H9 (cell line): ENCODE measurements at regions not wholly inside any gene's neighbourhood (a gene's known extent, or its start where the extent isn't known, plus 50 kb on each side); places are given as distances from the start of the nearest gene placed in this dataset.

Experiments used
- DNase-seq: peaks from one replicate; pipeline ENCODE4 v3.0.0-alpha.2; 2017
- H2AFZ ChIP-seq: one replicate; pipeline ENCODE4 v1.6.1; 2013; ENCODE audit warnings: mild to moderate bottlenecking, low read length, control low read depth, moderate library complexity
- H2AK5ac ChIP-seq: 2 replicates; pipeline ENCODE4 v1.6.1; 2013; ENCODE audit warnings: low read length, control low read depth, mixed read lengths; ENCODE audit not compliant: insufficient read length
- H2BK120ac ChIP-seq: one replicate; pipeline ENCODE4 v1.6.1; 2013; ENCODE audit warnings: low read depth, mild to moderate bottlenecking, low read length, control low read depth, inconsistent platforms; ENCODE audit not compliant: poor library complexity, severe bottlenecking
- H2BK12ac ChIP-seq: 2 replicates; pipeline ENCODE4 v1.6.1; 2013; ENCODE audit warnings: low read length, control low read depth, mixed read lengths, low read depth; ENCODE audit not compliant: insufficient read length
- H2BK15ac ChIP-seq: 2 replicates; pipeline ENCODE4 v1.6.1; 2013; ENCODE audit warnings: low read depth, low read length, control low read depth
- H2BK20ac ChIP-seq: one replicate; pipeline ENCODE4 v1.6.1; 2013; ENCODE audit warnings: low read depth, mild to moderate bottlenecking, low read length, control low read depth, inconsistent platforms; ENCODE audit not compliant: poor library complexity, severe bottlenecking
- H2BK5ac ChIP-seq: 2 replicates; pipeline ENCODE4 v1.6.1; 2013; ENCODE audit warnings: low read length, control low read depth, mixed read lengths; ENCODE audit not compliant: insufficient read length
- H3K14ac ChIP-seq: 2 replicates; pipeline ENCODE4 v1.6.1; 2013; ENCODE audit warnings: low read length, control low read depth; ENCODE audit not compliant: insufficient read depth
- H3K18ac ChIP-seq: 2 replicates; pipeline ENCODE4 v1.6.1; 2013; ENCODE audit warnings: low read depth, mild to moderate bottlenecking, mixed read lengths, low read length, control low read depth; ENCODE audit not compliant: insufficient read length
- H3K23ac ChIP-seq: 2 replicates; pipeline ENCODE4 v1.6.1; 2013; ENCODE audit warnings: low read length, control low read depth, mixed read lengths, low read depth; ENCODE audit not compliant: insufficient read length
- H3K23me2 ChIP-seq: 2 replicates; pipeline ENCODE4 v1.6.1; 2013; ENCODE audit warnings: low read depth, mild to moderate bottlenecking, mixed read lengths, low read length, control low read depth; ENCODE audit not compliant: insufficient read length, poor library complexity, severe bottlenecking
- H3K27ac ChIP-seq: 2 replicates; pipeline ENCODE4 v1.5.1; 2013; ENCODE audit warnings: low read length, control low read depth, mixed read lengths, low read depth; ENCODE audit not compliant: insufficient read length
- H3K27me3 ChIP-seq: 2 replicates; pipeline ENCODE4 v1.6.1; 2013; ENCODE audit warnings: low read length, control low read depth, inconsistent platforms; ENCODE audit not compliant: insufficient read depth
- H3K4ac ChIP-seq: 2 replicates; pipeline ENCODE4 v1.6.1; 2013; ENCODE audit warnings: low read depth, mild to moderate bottlenecking, control low read depth, inconsistent platforms, low read length, moderate library complexity
- H3K4me1 ChIP-seq: 2 replicates; pipeline ENCODE4 v1.6.1; 2013; ENCODE audit warnings: low read length, control low read depth, inconsistent platforms; ENCODE audit not compliant: insufficient read depth
- H3K4me2 ChIP-seq: 2 replicates; pipeline ENCODE4 v1.6.1; 2013; ENCODE audit warnings: low read length, control low read depth, mixed read lengths; ENCODE audit not compliant: insufficient read length, insufficient read depth
- H3K56ac ChIP-seq: 2 replicates; pipeline ENCODE4 v1.6.1; 2013; ENCODE audit warnings: low read depth, mild to moderate bottlenecking, mixed read lengths, low read length, control low read depth; ENCODE audit not compliant: insufficient read length
- H3K79me1 ChIP-seq: 2 replicates; pipeline ENCODE4 v1.6.1; 2013; ENCODE audit warnings: low read depth, mild to moderate bottlenecking, moderate library complexity, low read length, control low read depth, inconsistent platforms; ENCODE audit not compliant: insufficient read depth, poor library complexity, severe bottlenecking
- H3K79me2 ChIP-seq: 2 replicates; pipeline ENCODE4 v1.6.1; 2013; ENCODE audit warnings: low read length, control low read depth, inconsistent platforms; ENCODE audit not compliant: insufficient read depth
- H3K9ac ChIP-seq: 2 replicates; pipeline ENCODE4 v1.6.1; 2013; ENCODE audit warnings: low read length, control low read depth, mixed read lengths; ENCODE audit not compliant: insufficient read length; ENCODE audit errors: extremely low read depth
- H3K9me3 ChIP-seq: one replicate; pipeline ENCODE4 v1.6.1; 2013; ENCODE audit warnings: low read depth, low read length, inconsistent platforms; ENCODE audit not compliant: control insufficient read depth
- H3T11ph ChIP-seq: one replicate; pipeline ENCODE4 v1.6.1; 2013; ENCODE audit warnings: mild to moderate bottlenecking, low read length, control low read depth, inconsistent platforms
- H4K20me1 ChIP-seq: one replicate; pipeline ENCODE4 v1.6.1; 2013; ENCODE audit not compliant: control insufficient read depth, insufficient read length, insufficient read depth
- H4K5ac ChIP-seq: 2 replicates; pipeline ENCODE4 v1.6.1; 2013; ENCODE audit warnings: low read depth, mild to moderate bottlenecking, mixed read lengths, low read length, control low read depth; ENCODE audit not compliant: insufficient read length
- H4K8ac ChIP-seq: replicated peaks from 2 replicates; pipeline ENCODE4 v1.6.1; 2013; ENCODE audit warnings: low read length, control low read depth, mixed read lengths, low read depth; ENCODE audit not compliant: insufficient read length
- H4K91ac ChIP-seq: 2 replicates; pipeline ENCODE4 v1.6.1; 2013; ENCODE audit warnings: low read depth, mild to moderate bottlenecking, moderate library complexity, mixed read lengths, low read length, control low read depth; ENCODE audit not compliant: insufficient read length
- H3K27ac Mint-ChIP-seq, 3 experiments: 2 replicates in 2 of 3; 3 replicates in 1 of 3; pipeline ENCODE4 v1.8.0; 2020 to 2021; ENCODE audit warnings: mixed read lengths in 3 of 3, mild to moderate bottlenecking in 1 of 3, moderate library complexity in 1 of 3
- H3K27me3 Mint-ChIP-seq: 2 replicates; pipeline ENCODE4 v1.8.0; 2021; ENCODE audit warnings: low read depth, mild to moderate bottlenecking, moderate library complexity, mixed read lengths
- H3K36me3 Mint-ChIP-seq, 3 experiments: 2 replicates in 2 of 3; 3 replicates in 1 of 3; pipeline ENCODE4 v1.8.0; 2020 to 2021; ENCODE audit warnings: low read depth in 3 of 3, mixed read lengths in 3 of 3; ENCODE audit not compliant: insufficient read depth in 1 of 3
- H3K4me1 Mint-ChIP-seq, 2 experiments: 2 replicates each; pipeline ENCODE4 v1.8.0; 2020; ENCODE audit warnings: mixed read lengths in 2 of 2
- H3K4me3 Mint-ChIP-seq, 2 experiments: 2 replicates in 1 of 2; 3 replicates in 1 of 2; pipeline ENCODE4 v1.8.0; 2020 to 2021; ENCODE audit warnings: mild to moderate bottlenecking in 2 of 2, mixed read lengths in 2 of 2, moderate library complexity in 1 of 2
- H3K9me3 Mint-ChIP-seq, 2 experiments: 2 replicates in 1 of 2; 3 replicates in 1 of 2; pipeline ENCODE4 v1.8.0; 2020; ENCODE audit warnings: mild to moderate bottlenecking in 2 of 2, mixed read lengths in 2 of 2, moderate library complexity in 1 of 2
- CTCF ChIP-seq: fragments of 200-600 bp; sonication (generic); conservative IDR thresholded peaks from 3 replicates; pipeline ENCODE4 v1.8.0; 2021; ENCODE audit warnings: antibody characterized with exemption, mild to moderate bottlenecking
- WGBS: extraction: QIAGEN DNeasy Blood & Tissue Kit; methylation state at CpG from one replicate; pipeline ENCODE4 v1.1.7; 2013; ENCODE audit warnings: missing lambda C conversion rate, low lambda C conversion rate, mixed read lengths; ENCODE audit not compliant: insufficient read length; ENCODE audit errors: extremely low coverage; 5-methylcytosine and 5-hydroxymethylcytosine counted together

GRCh38 chr18:44186001-44186400 lies 494.7 kb upstream of the SETBP1 start:
- Mint-ChIP-seq H3K36me3 (no peaks in the 10 kb centered on the region), H3K4me3 (no peak overlapping the region), H3K27me3 (no peaks in the 10 kb centered on the region), H3K27ac (no peak overlapping the region), H3K4me1 (peaks cover 0 to 3% of the 10 kb centered on the region in 2 experiments; a peak in 1 of 4 replicates), H3K9me3 (0 out of 5 replicates have a peak, but pooled peaks cover 0 to under 1% of the 10 kb centered on the region in 2 experiments)
- Histone ChIP-seq H2BK12ac (no peak overlapping the region), H3K4me2 (no peak overlapping the region), H2BK5ac (no peak overlapping the region), H2BK15ac (no peak overlapping the region), H3K23me2 (no peaks in the 10 kb centered on the region), H3K27me3 (no peaks in the 10 kb centered on the region), H4K8ac (no peak overlapping the region), H3K9ac (no peak overlapping the region), H2AFZ (no peak overlapping the region), H3K79me2 (no peaks in the 10 kb centered on the region), H3K14ac (no peak overlapping the region), H3K23ac (no peak overlapping the region), H3K27ac (no peak overlapping the region), H3K18ac (no peak overlapping the region), H4K91ac (no peak overlapping the region), H2BK120ac (no peak overlapping the region), H3K4me1 (no peaks in the 10 kb centered on the region), H3K79me1 (no peaks in the 10 kb centered on the region), H3T11ph (no peak overlapping the region), H3K56ac (no peak overlapping the region), H2BK20ac (no peak overlapping the region), H3K9me3 (no peaks in the 10 kb centered on the region), H4K5ac (no peak overlapping the region), H3K4ac (no peak overlapping the region), H4K20me1 (no peaks in the 10 kb centered on the region), H2AK5ac (no peak overlapping the region)
- no peak for DNase-seq
- no peak for TF ChIP-seq CTCF
- no CpG with 5 or more reads among the region's 3 CpGs for WGBS
